OCI-LY7 (cell line): ENCODE measurements at regions not wholly inside any gene's neighbourhood (a gene's known extent, or its start where the extent isn't known, plus 50 kb on each side); places are given as distances from the start of the nearest gene placed in this dataset.

Source experiments
- BruUV-seq: library from RNA; stranded (reverse); fragments of 400-500 nt; replicated peaks from 2 replicates; lab custom pipeline; 2021; lab: Mats Ljungman, UMichigan
- CTCF ChIA-PET: fragments of 300-600 bp; sonication (Branson Sonifier 250); formaldehyde crosslinking; loops from one replicate; lab custom pipeline; 2022; ENCODE audit warnings: antibody characterized with exemption; ENCODE audit not compliant: unreplicated experiment; lab: Charles Lee
- POLR2A ChIA-PET: fragments of 300-600 bp; sonication (Branson Sonifier 250); formaldehyde crosslinking; loops from one replicate; lab custom pipeline; 2022; ENCODE audit warnings: antibody characterized with exemption; lab: Charles Lee
- DNase-seq: peaks from one replicate; pipeline ENCODE4 v3.0.0-alpha.2; 2015; ENCODE audit warnings: low spot score
- H2AFZ ChIP-seq: fragments of 200-600 bp; sonication (generic), shearing (Covaris generic); 2 replicates; pipeline ENCODE4 v1.6.1; 2014; ENCODE audit warnings: mild to moderate bottlenecking, antibody characterized with exemption, low read length, moderate library complexity
- H3K27ac ChIP-seq: fragments of 200-600 bp; sonication (generic); 2 replicates; pipeline ENCODE4 v1.5.1; 2014; ENCODE audit warnings: mixed run types, low read depth, mild to moderate bottlenecking, moderate library complexity, low read length, inconsistent platforms; ENCODE audit not compliant: poor library complexity, severe bottlenecking
- H3K36me3 ChIP-seq: fragments of 200-600 bp; sonication (generic); 2 replicates; pipeline ENCODE4 v1.6.1; 2014; ENCODE audit warnings: mild to moderate bottlenecking, antibody characterized with exemption, low read length, moderate library complexity, mixed read lengths; ENCODE audit not compliant: insufficient read depth
- H3K4me1 ChIP-seq: fragments of 200-600 bp; sonication (generic); 2 replicates; pipeline ENCODE4 v1.5.1; 2014; ENCODE audit warnings: mild to moderate bottlenecking, low read length; ENCODE audit not compliant: insufficient read depth, poor library complexity, severe bottlenecking
- H3K4me2 ChIP-seq: fragments of 200-600 bp; sonication (generic); 2 replicates; pipeline ENCODE4 v1.6.1; 2014; ENCODE audit warnings: mild to moderate bottlenecking, low read length
- H3K4me3 ChIP-seq: fragments of 200-600 bp; sonication (generic); 2 replicates; pipeline ENCODE4 v1.5.1; 2014; ENCODE audit warnings: mild to moderate bottlenecking, low read depth, low read length; ENCODE audit not compliant: poor library complexity, severe bottlenecking
- H3K79me2 ChIP-seq: fragments of 200-600 bp; sonication (generic); 2 replicates; pipeline ENCODE4 v1.6.1; 2016; ENCODE audit warnings: low read depth, mild to moderate bottlenecking, low read length, moderate library complexity, mixed read lengths; ENCODE audit not compliant: insufficient read depth
- H3K9me2 ChIP-seq: fragments of 200-600 bp; sonication (generic); 2 replicates; pipeline ENCODE4 v1.6.1; 2016; ENCODE audit warnings: mild to moderate bottlenecking, low read length, mixed read lengths; ENCODE audit not compliant: insufficient read depth
- H3K9me3 ChIP-seq: fragments of 200-600 bp; sonication (generic); 2 replicates; pipeline ENCODE4 v1.6.1; 2014; ENCODE audit warnings: mild to moderate bottlenecking, mixed run types, low read length, mixed read lengths
- H4K20me1 ChIP-seq: fragments of 200-600 bp; sonication (generic); 2 replicates; pipeline ENCODE4 v1.6.1; 2014; ENCODE audit warnings: mild to moderate bottlenecking, antibody characterized with exemption, low read length, moderate library complexity, mixed read lengths; ENCODE audit not compliant: insufficient read depth
- EZH2phosphoT487 ChIP-seq: fragments of 200-600 bp; sonication (generic); IDR thresholded peaks from 2 replicates; pipeline ENCODE4 v1.6.1; 2018; ENCODE audit warnings: low read depth, borderline replicate concordance, mild to moderate bottlenecking, mixed run types, antibody characterized with exemption, low read length, moderate library complexity, mixed read lengths
- intact Hi-C: fragments of 100-400 bp; cut with micrococcal nuclease; formaldehyde crosslinking; loops from one replicate; pipeline ENCODE4 v1.10.0; 2022; ENCODE audit not compliant: unreplicated experiment
- TF ChIP-seq, protein P1 (sequence below): fragments of 200-600 bp; sonication (generic); conservative IDR thresholded peaks from 2 replicates; pipeline ENCODE4 v1.5.1; 2014; ENCODE audit warnings: mild to moderate bottlenecking, antibody characterized with exemption, low read length, moderate library complexity, mixed read lengths

DNA sequence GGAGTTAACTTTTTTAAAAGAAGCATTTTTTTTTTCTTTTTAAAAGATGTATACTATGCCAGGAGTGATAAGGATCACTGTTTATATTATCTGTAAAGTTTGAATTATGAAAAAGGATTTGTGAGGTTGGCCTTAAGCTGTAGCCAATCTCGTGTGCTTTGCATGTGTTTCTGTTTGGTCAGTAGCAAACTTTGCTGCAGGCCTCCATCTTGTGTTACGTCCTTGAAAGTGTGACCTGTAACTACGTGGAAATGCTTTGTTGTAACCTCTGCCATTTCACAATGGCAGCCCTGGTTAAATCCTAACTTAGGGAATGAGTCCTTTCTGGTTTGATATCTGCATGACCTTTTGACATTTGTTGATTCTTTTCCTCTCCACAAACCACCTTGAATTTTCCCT, 1345.6 kb downstream of the NSUN3 start:
- no peak overlapping the region for H3K27ac ChIP-seq
- H3K4me1 ChIP-seq, result no peaks in the 10 kb centered on the region
- intact Hi-C loops, result no loop called here
- POLR2A ChIA-PET, result interaction anchor here (0.6 to 1.2 kb wide), 3 partner anchors 27 to 300 kb away, joined by 5 read pairs; no protein-coding TSS in a partner anchor
- DNase-seq, result no peak
- no peaks in the 10 kb centered on the region for H3K9me2 ChIP-seq
- no peaks in the 10 kb centered on the region for H3K79me2 ChIP-seq
- no peaks in the 10 kb centered on the region for H3K9me3 ChIP-seq
- no TSS peak for BruUV-seq
- no peak overlapping the region for H3K4me2 ChIP-seq
- TF ChIP-seq, protein P1, sequence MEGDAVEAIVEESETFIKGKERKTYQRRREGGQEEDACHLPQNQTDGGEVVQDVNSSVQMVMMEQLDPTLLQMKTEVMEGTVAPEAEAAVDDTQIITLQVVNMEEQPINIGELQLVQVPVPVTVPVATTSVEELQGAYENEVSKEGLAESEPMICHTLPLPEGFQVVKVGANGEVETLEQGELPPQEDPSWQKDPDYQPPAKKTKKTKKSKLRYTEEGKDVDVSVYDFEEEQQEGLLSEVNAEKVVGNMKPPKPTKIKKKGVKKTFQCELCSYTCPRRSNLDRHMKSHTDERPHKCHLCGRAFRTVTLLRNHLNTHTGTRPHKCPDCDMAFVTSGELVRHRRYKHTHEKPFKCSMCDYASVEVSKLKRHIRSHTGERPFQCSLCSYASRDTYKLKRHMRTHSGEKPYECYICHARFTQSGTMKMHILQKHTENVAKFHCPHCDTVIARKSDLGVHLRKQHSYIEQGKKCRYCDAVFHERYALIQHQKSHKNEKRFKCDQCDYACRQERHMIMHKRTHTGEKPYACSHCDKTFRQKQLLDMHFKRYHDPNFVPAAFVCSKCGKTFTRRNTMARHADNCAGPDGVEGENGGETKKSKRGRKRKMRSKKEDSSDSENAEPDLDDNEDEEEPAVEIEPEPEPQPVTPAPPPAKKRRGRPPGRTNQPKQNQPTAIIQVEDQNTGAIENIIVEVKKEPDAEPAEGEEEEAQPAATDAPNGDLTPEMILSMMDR, result no peak
- no peak for TF ChIP-seq EZH2phosphoT487
- H2AFZ ChIP-seq, result no peak overlapping the region
- H3K4me3 ChIP-seq, result no peak overlapping the region
- CTCF ChIA-PET, result no interaction called here
- no peaks in the 10 kb centered on the region for H4K20me1 ChIP-seq
- H3K36me3 ChIP-seq, result no peaks in the 10 kb centered on the region

DNA sequence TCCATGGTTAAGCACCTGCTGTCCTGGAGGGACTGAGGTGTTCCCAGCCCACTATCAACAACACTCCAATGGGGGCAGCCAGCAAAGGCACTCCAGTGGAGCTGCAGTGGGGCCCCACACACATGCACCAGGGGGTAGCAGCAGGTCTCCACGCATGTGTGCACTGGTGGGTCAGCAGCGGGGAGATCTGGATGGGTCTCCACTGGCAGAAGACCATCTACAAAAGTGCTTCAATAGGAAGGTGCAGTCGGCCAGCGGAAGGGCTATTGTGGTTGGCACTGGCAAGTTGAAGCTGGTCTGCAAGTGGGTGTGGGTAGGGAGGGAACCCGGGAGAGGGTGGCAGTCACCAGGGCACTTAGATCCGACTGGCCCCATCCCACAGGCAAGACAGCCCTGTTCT, 1355.4 kb downstream of the NSUN3 start:
- Histone ChIP-seq H3K9me3 (peaks cover 3% of the 10 kb centered on the region; the same call in 1 of the 2 replicates), H3K4me2 (no peak overlapping the region), H4K20me1 (no peaks in the 10 kb centered on the region), H3K4me3 (no peak overlapping the region), H3K4me1 (no peaks in the 10 kb centered on the region), H2AFZ (no peak overlapping the region), H3K79me2 (no peaks in the 10 kb centered on the region), H3K9me2 (no peaks in the 10 kb centered on the region), H3K27ac (no peak overlapping the region), H3K36me3 (no peaks in the 10 kb centered on the region)
- no TSS peak for BruUV-seq
- TF ChIP-seq, protein P1, result no peak
- no peak for TF ChIP-seq EZH2phosphoT487
- intact Hi-C loops, result no loop called here
- CTCF ChIA-PET, result no interaction called here
- POLR2A ChIA-PET, result no interaction called here
- no peak for DNase-seq

DNA sequence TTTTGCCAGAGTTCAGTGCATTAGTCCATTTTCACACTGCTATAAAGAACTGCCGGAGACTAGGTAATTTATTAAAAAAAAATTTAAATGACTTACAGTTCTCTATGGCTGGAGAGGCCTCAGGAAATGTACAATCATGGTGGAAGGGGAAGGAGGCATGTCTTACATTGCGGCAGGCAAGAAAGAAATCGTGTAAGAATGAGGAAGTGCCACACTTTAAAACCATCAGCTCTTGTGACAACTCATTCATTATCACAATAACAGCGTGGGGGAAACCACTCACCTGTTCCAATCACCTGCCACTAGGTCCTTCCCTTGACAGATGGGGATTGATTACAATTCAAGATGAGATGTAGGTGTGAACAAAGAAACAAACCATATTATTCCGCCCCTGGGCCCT, 1361.4 kb downstream of the NSUN3 start:
- no peak for TF ChIP-seq EZH2phosphoT487
- TF ChIP-seq, protein P1, result no peak
- no peaks in the 10 kb centered on the region for H3K9me3 ChIP-seq
- H3K79me2 ChIP-seq, result no peaks in the 10 kb centered on the region
- no peaks in the 10 kb centered on the region for H3K4me1 ChIP-seq
- intact Hi-C loops, result no loop called here
- CTCF ChIA-PET, result no interaction called here
- POLR2A ChIA-PET, result no interaction called here
- H4K20me1 ChIP-seq, result no peaks in the 10 kb centered on the region
- no peak overlapping the region for H3K4me2 ChIP-seq
- no TSS peak for BruUV-seq
- H3K9me2 ChIP-seq, result no peaks in the 10 kb centered on the region
- H3K27ac ChIP-seq, result no peak overlapping the region
- no peaks in the 10 kb centered on the region for H3K36me3 ChIP-seq
- no peak overlapping the region for H2AFZ ChIP-seq
- H3K4me3 ChIP-seq, result no peak overlapping the region
- no peak for DNase-seq
